ENCODE measurements at regions not wholly inside any gene's neighbourhood (a gene's known extent, or its start where the extent isn't known, plus 50 kb on each side); places are given as distances from the start of the nearest gene placed in this dataset.

GRCh38 chr4:34139346-34139745 lies 2105.0 kb downstream of the ARAP2 start:
- DNase-seq (ENCODE audit: low read depth), result peak; percentile 39
- no peak for TF ChIP-seq CTCF (conservative IDR thresholded peaks at IDR 0.05; ENCODE audit: low read depth, low read length)
- no peak overlapping the region for H3K4me3 ChIP-seq (ENCODE audit: low read length)

GRCh38 chr4:34148322-34148908 lies 2095.9 kb downstream of the ARAP2 start:
- H3K4me3 ChIP-seq (ENCODE audit: low read length), result no peak overlapping the region
- no peak for DNase-seq (ENCODE audit: low read depth)
- no peak for TF ChIP-seq CTCF (conservative IDR thresholded peaks at IDR 0.05; ENCODE audit: low read depth, low read length)

- no peak for TF ChIP-seq CTCF (conservative IDR thresholded peaks at IDR 0.05; ENCODE audit: low read depth, low read length)
- no peak for DNase-seq (ENCODE audit: low read depth)
- H3K4me3 ChIP-seq (ENCODE audit: low read length), result no peak overlapping the region
These were observed 2086.8 kb downstream of the ARAP2 start for GRCh38 chr4:34157547-34157946.

- TF ChIP-seq CTCF (conservative IDR thresholded peaks at IDR 0.05; ENCODE audit: low read depth, low read length), result no peak
- no peak for DNase-seq (ENCODE audit: low read depth)
- no peak overlapping the region for H3K4me3 ChIP-seq (ENCODE audit: low read length)
These were observed 2085.4 kb downstream of the ARAP2 start for GRCh38 chr4:34158878-34159277.

- H3K4me3 ChIP-seq (ENCODE audit: low read length), result no peak overlapping the region
- TF ChIP-seq CTCF (conservative IDR thresholded peaks at IDR 0.05; ENCODE audit: low read depth, low read length), result no peak
- no peak for DNase-seq (ENCODE audit: low read depth)
These were observed 2073.4 kb downstream of the ARAP2 start for GRCh38 chr4:34170946-34171345.

GRCh38 chr4:34176609-34177008 lies 2067.7 kb downstream of the ARAP2 start:
- H3K4me3 ChIP-seq (ENCODE audit: low read length), result no peak overlapping the region
- no peak for TF ChIP-seq CTCF (conservative IDR thresholded peaks at IDR 0.05; ENCODE audit: low read depth, low read length)
- DNase-seq (ENCODE audit: low read depth), result no peak

GRCh38 chr4:34178476-34178875 lies 2065.8 kb downstream of the ARAP2 start:
- H3K4me3 ChIP-seq (ENCODE audit: low read length), result no peak overlapping the region
- no peak for TF ChIP-seq CTCF (conservative IDR thresholded peaks at IDR 0.05; ENCODE audit: low read depth, low read length)
- no peak for DNase-seq (ENCODE audit: low read depth)

Measured in retinal pigment epithelial cell (primary cell).